H1 (cell line): ENCODE measurements at regions not wholly inside any gene's neighbourhood (a gene's known extent, or its start where the extent isn't known, plus 50 kb on each side); places are given as distances from the start of the nearest gene placed in this dataset.

Experiments used
- CTCF ChIA-PET: fragments of 300-600 bp; sonication (Branson Sonifier 250); formaldehyde crosslinking; loops from one replicate; lab custom pipeline; 2021; ENCODE audit not compliant: partially characterized antibody; lab: Charles Lee
- POLR2A ChIA-PET: fragments of 300-600 bp; sonication (Branson Sonifier 250); formaldehyde crosslinking; loops from one replicate; lab custom pipeline; 2021; ENCODE audit warnings: inconsistent platforms; ENCODE audit not compliant: partially characterized antibody; lab: Charles Lee
- DNase-seq, 2 experiments: peaks; one replicate each; pipeline versions ENCODE4 v3.0.0 to v3.0.0-alpha.2; 2010 to 2022; ENCODE audit warnings: low spot score in 2 of 2, low read depth in 1 of 2, mixed read lengths in 1 of 2
- FAIRE-seq: peaks from 2 replicates; lab custom pipeline; 2011; peaks lifted over from hg19 to GRCh38; lab: Jason Lieb, UNC
- H2AFZ ChIP-seq: 2 replicates; pipeline ENCODE4 v1.8.1; 2012; ENCODE audit warnings: low read length, inconsistent platforms
- H2AK5ac ChIP-seq: 2 replicates; pipeline ENCODE4 v1.6.1; 2013; ENCODE audit warnings: low read depth, low read length
- H2BK120ac ChIP-seq: replicated peaks from 2 replicates; pipeline ENCODE3; 2013; ENCODE audit warnings: low read depth, low read length, inconsistent platforms
- H2BK12ac ChIP-seq: 2 replicates; pipeline ENCODE4 v1.6.1; 2013; ENCODE audit warnings: low read depth, low read length
- H2BK15ac ChIP-seq: 2 replicates; pipeline ENCODE4 v1.6.1; 2013; ENCODE audit warnings: low read length
- H2BK20ac ChIP-seq: 2 replicates; pipeline ENCODE4 v1.6.1; 2013; ENCODE audit warnings: low read length
- H2BK5ac ChIP-seq: 2 replicates; pipeline ENCODE4 v1.6.1; 2013; ENCODE audit warnings: low read depth, low read length
- H3K14ac ChIP-seq: 2 replicates; pipeline ENCODE4 v1.6.1; 2013; ENCODE audit warnings: inconsistent platforms; ENCODE audit not compliant: insufficient read length
- H3K18ac ChIP-seq: 2 replicates; pipeline ENCODE4 v1.6.1; 2013; ENCODE audit warnings: low read length; ENCODE audit errors: extremely low read depth
- H3K23ac ChIP-seq: 2 replicates; pipeline ENCODE4 v1.6.1; 2013; ENCODE audit warnings: inconsistent platforms; ENCODE audit not compliant: insufficient read length
- H3K23me2 ChIP-seq: 2 replicates; pipeline ENCODE4 v1.6.1; 2013; ENCODE audit warnings: low read depth, low read length
- H3K27ac ChIP-seq: 2 replicates; pipeline ENCODE4 v1.6.1; 2011; ENCODE audit warnings: low read depth, low read length, inconsistent platforms
- H3K27me3 ChIP-seq, 4 experiments: replicated peaks in 1 of 4; 1 replicate in 1 of 4; 2 replicates in 3 of 4; pipeline versions ENCODE4 v1.6.1 to v1.8.1; 2011 to 2013; ENCODE audit warnings: low read length in 3 of 4, mild to moderate bottlenecking in 3 of 4, inconsistent platforms in 2 of 4, mixed read lengths in 2 of 4, moderate library complexity in 1 of 4; ENCODE audit not compliant: control insufficient read depth in 3 of 4, insufficient read depth in 3 of 4; ENCODE audit errors: extremely low read depth in 1 of 4
- H3K36me3 ChIP-seq, 4 experiments: 2 replicates each; pipeline versions ENCODE4 v1.6.1 to v1.8.1; 2011 to 2013; ENCODE audit warnings: mild to moderate bottlenecking in 4 of 4, low read length in 3 of 4, moderate library complexity in 2 of 4, control low read depth in 1 of 4, inconsistent platforms in 1 of 4; ENCODE audit not compliant: insufficient read depth in 4 of 4, control insufficient read depth in 2 of 4
- H3K4ac ChIP-seq: replicated peaks from 2 replicates; pipeline ENCODE3; 2013; ENCODE audit warnings: low read length, low read depth, mixed read lengths, inconsistent platforms; ENCODE audit not compliant: insufficient read length
- H3K4me1 ChIP-seq, 4 experiments: replicated peaks in 1 of 4; 1 replicate in 1 of 4; 2 replicates in 3 of 4; pipeline versions ENCODE4 v1.6.1 to v1.8.1; 2011 to 2013; ENCODE audit warnings: low read length in 3 of 4, inconsistent platforms in 2 of 4, mixed read lengths in 1 of 4; ENCODE audit not compliant: insufficient read depth in 4 of 4, control insufficient read depth in 3 of 4
- H3K4me2 ChIP-seq, 2 experiments: 2 replicates each; pipeline versions ENCODE4 v1.6.1 to v1.8.1; 2011 to 2013; ENCODE audit warnings: low read depth in 2 of 2, low read length in 2 of 2, control low read depth in 1 of 2, inconsistent platforms in 1 of 2, mild to moderate bottlenecking in 1 of 2; ENCODE audit not compliant: insufficient read depth in 1 of 2
- H3K4me3 ChIP-seq, 4 experiments: fragments of 200-600, 300-600 bp in 1 of 4; sonication (generic), shearing (Covaris generic), sonication (Bioruptor Twin) in 1 of 4; 2 replicates each; pipeline versions ENCODE4 v1.5.1 to v1.8.1; 2011 to 2016; ENCODE audit warnings: low read length in 4 of 4, low read depth in 3 of 4, control low read depth in 2 of 4, inconsistent platforms in 2 of 4, mild to moderate bottlenecking in 2 of 4, mixed read lengths in 1 of 4, moderate library complexity in 1 of 4; ENCODE audit not compliant: insufficient read depth in 2 of 4; ENCODE audit errors: extremely low read depth in 1 of 4
- H3K56ac ChIP-seq: replicated peaks from 2 replicates; pipeline ENCODE3; 2013; ENCODE audit warnings: low read depth, mild to moderate bottlenecking, mixed read lengths, low read length, inconsistent platforms; ENCODE audit not compliant: insufficient read length
- H3K79me1 ChIP-seq: 2 replicates; pipeline ENCODE4 v1.6.1; 2013; ENCODE audit warnings: low read depth, low read length, control low read depth
- H3K79me2 ChIP-seq, 2 experiments: 2 replicates each; pipeline versions ENCODE4 v1.6.1 to v1.8.1; 2012 to 2013; ENCODE audit warnings: low read length in 2 of 2, mild to moderate bottlenecking in 2 of 2, inconsistent platforms in 1 of 2; ENCODE audit not compliant: insufficient read depth in 2 of 2, control insufficient read depth in 1 of 2
- H3K9ac ChIP-seq, 4 experiments: replicated peaks in 1 of 4; 1 replicate in 1 of 4; 2 replicates in 3 of 4; pipeline versions ENCODE4 v1.6.1 to v1.8.1; 2011 to 2013; ENCODE audit warnings: low read depth in 3 of 4, low read length in 3 of 4, control low read depth in 2 of 4, mild to moderate bottlenecking in 2 of 4, moderate library complexity in 2 of 4, inconsistent platforms in 1 of 4; ENCODE audit errors: extremely low read depth in 1 of 4
- H3K9me3 ChIP-seq, 2 experiments: 2 replicates each; pipeline versions ENCODE4 v1.6.1 to v1.8.1; 2012 to 2013; ENCODE audit warnings: mild to moderate bottlenecking in 2 of 2, moderate library complexity in 2 of 2, control low read depth in 1 of 2, inconsistent platforms in 1 of 2, low read depth in 1 of 2, low read length in 1 of 2, mixed read lengths in 1 of 2; ENCODE audit not compliant: insufficient read depth in 2 of 2
- H4K20me1 ChIP-seq, 2 experiments: replicated peaks in 1 of 2; 2 replicates each; pipeline versions ENCODE3 to v1.8.1; 2011 to 2013; ENCODE audit warnings: inconsistent platforms in 2 of 2, low read length in 2 of 2, mild to moderate bottlenecking in 1 of 2; ENCODE audit not compliant: insufficient read depth in 2 of 2, control insufficient read depth in 1 of 2
- H4K5ac ChIP-seq: 2 replicates; pipeline ENCODE4 v1.6.1; 2013; ENCODE audit warnings: low read length, low read depth, mixed read lengths, inconsistent platforms; ENCODE audit not compliant: insufficient read length
- H4K8ac ChIP-seq: 2 replicates; pipeline ENCODE4 v1.8.0; 2013; ENCODE audit warnings: mild to moderate bottlenecking, moderate library complexity, low read length, inconsistent platforms; ENCODE audit not compliant: insufficient read depth; ENCODE audit errors: extremely low read depth
- H4K91ac ChIP-seq: replicated peaks from 2 replicates; pipeline ENCODE3; 2013; ENCODE audit warnings: low read length, mixed read lengths, inconsistent platforms; ENCODE audit not compliant: insufficient read length
- ASH2L ChIP-seq: fragments of 200-600, 300-600 bp; sonication (generic); IDR thresholded peaks from one replicate; pipeline ENCODE4 v1.7.1; 2017; ENCODE audit warnings: low read length
- NANOG ChIP-seq: IDR thresholded peaks from 2 replicates; pipeline ENCODE4 v1.6.1; 2011; ENCODE audit warnings: low read length, low read depth, mild to moderate bottlenecking, inconsistent platforms; ENCODE audit not compliant: insufficient read depth, poor library complexity, severe bottlenecking
- POLR2AphosphoS5 ChIP-seq: IDR thresholded peaks from 2 replicates; pipeline ENCODE4 v1.6.1; 2011; ENCODE audit warnings: low read depth, low read length
- POU5F1 ChIP-seq: IDR thresholded peaks from 2 replicates; pipeline ENCODE4 v1.6.1; 2011; ENCODE audit warnings: low read depth, mild to moderate bottlenecking, low read length, moderate library complexity
- RFX5 ChIP-seq: IDR thresholded peaks from 2 replicates; pipeline ENCODE4 v1.6.1; 2011; ENCODE audit warnings: low read depth, low read length, improper control_type of control experiment, borderline replicate concordance
- RXRA ChIP-seq: IDR thresholded peaks from 2 replicates; pipeline ENCODE4 v1.6.1; 2011; ENCODE audit warnings: low read depth, mild to moderate bottlenecking, low read length, moderate library complexity; ENCODE audit not compliant: insufficient read depth
- SAP30 ChIP-seq: fragments of 300-600 bp; sonication (generic); IDR thresholded peaks from 2 replicates; pipeline ENCODE4 v1.7.1; 2012; ENCODE audit warnings: low read length, moderate library complexity, mild to moderate bottlenecking, inconsistent platforms; ENCODE audit not compliant: insufficient read depth, insufficient replicate concordance
- TEAD4 ChIP-seq: IDR thresholded peaks from 2 replicates; pipeline ENCODE4 v1.6.1; 2012; ENCODE audit warnings: low read depth, low read length, inconsistent platforms, mixed read lengths
- ZNF274 ChIP-seq: IDR thresholded peaks from 2 replicates; pipeline ENCODE4 v1.7.0; 2012; ENCODE audit warnings: low read length, borderline replicate concordance; ENCODE audit errors: extremely low read depth
- WGBS, 2 experiments: shearing (Covaris generic) in 1 of 2; methylation state at CpG; one replicate each; pipeline versions ENCODE4 v1.1.6 to v1.1.7; 2013 to 2015; ENCODE audit warnings: low lambda C conversion rate in 2 of 2, mixed read lengths in 2 of 2, inconsistent platforms in 1 of 2, low coverage in 1 of 2, missing lambda C conversion rate in 1 of 2; ENCODE audit not compliant: insufficient replicate concordance in 2 of 2, insufficient coverage in 1 of 2, insufficient read length in 1 of 2; ENCODE audit errors: extremely low coverage in 1 of 2, missing lambda C conversion rate in 1 of 2; 5-methylcytosine and 5-hydroxymethylcytosine counted together

GRCh38 chr5:93120771-93121170 lies 460.2 kb downstream of the NR2F1-AS1 start:
- TF ChIP-seq RXRA, result no peak
- no peak for TF ChIP-seq ASH2L
- no peak for TF ChIP-seq RFX5
- no peak for TF ChIP-seq ZNF274
- TF ChIP-seq NANOG, result no peak
- no peak for TF ChIP-seq POLR2AphosphoS5
- no peak for TF ChIP-seq SAP30
- TF ChIP-seq POU5F1, result no peak
- TF ChIP-seq TEAD4, result no peak
- TF ChIP-seq, all 59 proteins: peak for 0

More at GRCh38 chr5:93120771-93121170, 460.2 kb downstream of the NR2F1-AS1 start:
- Histone ChIP-seq H3K18ac (no peak overlapping the region), H2BK20ac (no peak overlapping the region), H2BK5ac (no peak overlapping the region), H2BK15ac (no peak overlapping the region), H3K9me3 (no peaks in the 10 kb centered on the region), H3K36me3 (no peaks in the 10 kb centered on the region), H4K5ac (no peak overlapping the region), H3K4ac (peak overlapping the region; percentile 78), H4K20me1 (no peaks in the 10 kb centered on the region), H3K4me2 (no peak overlapping the region), H3K9ac (no peak overlapping the region), H2BK120ac (peak overlapping the region; percentile 33), H2AFZ (no peak overlapping the region), H3K79me2 (no peaks in the 10 kb centered on the region), H3K79me1 (no peaks in the 10 kb centered on the region), H2AK5ac (no peak overlapping the region), H3K4me3 (no peak overlapping the region), H4K91ac (no peak overlapping the region), H3K56ac (no peak overlapping the region), H3K14ac (no peak overlapping the region), H3K23ac (no peak overlapping the region), H2BK12ac (no peak overlapping the region), H3K23me2 (no peaks in the 10 kb centered on the region), H3K27me3 (no peaks in the 10 kb centered on the region), H3K27ac (no peak overlapping the region), H4K8ac (no peak overlapping the region), H3K4me1 (peaks cover 0 to 6% (median 0%) of the 10 kb centered on the region in 4 experiments; a peak in 2 of 7 replicates)
- FAIRE-seq, result no peak
- WGBS, 2 experiments, result 87% methylated on average over 4 of the region's 4 CpGs; no CpG with 5 or more reads in 1 of the 2 experiments
- ChIA-PET CTCF (interaction anchor here (0.7 to 1.4 kb wide), 2 partner anchors 15 to 211 kb away, joined by 3 to 5 read pairs; no protein-coding TSS in a partner anchor), POLR2A (no interaction called here)
- DNase-seq, result no peak
